22Rv1 (cell line): ENCODE measurements at regions not wholly inside any gene's neighbourhood (a gene's known extent, or its start where the extent isn't known, plus 50 kb on each side); places are given as distances from the start of the nearest gene placed in this dataset.

Experiments used
- CTCF ChIP-seq: fragments of 450-650 bp; IDR thresholded peaks from 2 replicates; pipeline ENCODE4 v1.5.1; 2017; ENCODE audit warnings: mild to moderate bottlenecking
- ZFX ChIP-seq: fragments of 450-650 bp; IDR thresholded peaks from 2 replicates; pipeline ENCODE4 v1.6.1; 2017; ENCODE audit warnings: antibody characterized with exemption, borderline replicate concordance

GRCh38 chr10:27355918-27356573, 115.4 kb upstream of the ACBD5 start:
- TF ChIP-seq CTCF (0 out of 2 replicates have a peak, but pooled peaks have one; percentile 17), ZFX (no peak)
